SK-N-SH (cell line): ENCODE measurements at regions not wholly inside any gene's neighbourhood (a gene's known extent, or its start where the extent isn't known, plus 50 kb on each side); places are given as distances from the start of the nearest gene placed in this dataset.

Experiments used
- CTCF ChIA-PET: fragments of 300-600, 350-600 bp; formaldehyde crosslinking; extraction: SDS; loops from one replicate; lab custom pipeline; 2021; lab: Yijun Ruan, JAX
- POLR2A ChIA-PET: fragments of 350-600 bp; sonication (Branson Sonifier 250); formaldehyde crosslinking; extraction: SDS; loops from one replicate; lab custom pipeline; 2020; ENCODE audit warnings: antibody characterized with exemption, inconsistent platforms; lab: Yijun Ruan, JAX
- DNase-seq: peaks from one replicate; pipeline ENCODE4 v3.0.0; 2012
- H2AFZ ChIP-seq: fragments of 200-600 bp; sonication (generic); 2 replicates; pipeline ENCODE4 v1.8.1; 2016; ENCODE audit warnings: antibody characterized with exemption, mild to moderate bottlenecking, low read depth
- H3F3A ChIP-seq: fragments of 200-600 bp; sonication (generic); replicated peaks from 2 replicates; pipeline ENCODE3; 2016; ENCODE audit warnings: antibody characterized with exemption, mild to moderate bottlenecking; ENCODE audit not compliant: insufficient read depth
- H3K27ac ChIP-seq, 2 experiments: fragments of 200-500 bp in 1 of 2; fragments of 200-600 bp in 1 of 2; sonication (Bioruptor generic) in 1 of 2; sonication (generic), shearing (Covaris generic) in 1 of 2; 2 replicates each; pipeline versions ENCODE4 v1.5.1 to v1.6.1; 2014 to 2016; ENCODE audit warnings: low read depth in 2 of 2, inconsistent platforms in 1 of 2, low read length in 1 of 2, mild to moderate bottlenecking in 1 of 2, mixed read lengths in 1 of 2
- H3K27me3 ChIP-seq: fragments of 200-600 bp; sonication (generic), shearing (Covaris generic); 2 replicates; pipeline ENCODE4 v1.6.1; 2016; ENCODE audit warnings: mixed run types; ENCODE audit not compliant: insufficient read depth
- H3K36me3 ChIP-seq, 2 experiments: fragments of 200-500 bp in 1 of 2; fragments of 200-600 bp in 1 of 2; sonication (Bioruptor generic) in 1 of 2; sonication (generic) in 1 of 2; replicated peaks in 1 of 2; 2 replicates each; pipeline versions ENCODE3 to v1.5.1; 2014 to 2016; ENCODE audit warnings: low read length in 1 of 2, mild to moderate bottlenecking in 1 of 2; ENCODE audit not compliant: insufficient read depth in 2 of 2, control insufficient read depth in 1 of 2
- H3K4me1 ChIP-seq, 2 experiments: fragments of 200-500 bp in 1 of 2; fragments of 200-600 bp in 1 of 2; sonication (Bioruptor generic) in 1 of 2; sonication (generic), shearing (Covaris generic) in 1 of 2; 2 replicates each; pipeline versions ENCODE4 v1.5.1 to v1.6.1; 2014 to 2016; ENCODE audit warnings: low read depth in 1 of 2, low read length in 1 of 2, mixed run types in 1 of 2; ENCODE audit not compliant: insufficient read depth in 2 of 2, control insufficient read depth in 1 of 2
- H3K4me2 ChIP-seq: fragments of 200-600 bp; sonication (generic), shearing (Covaris generic); 2 replicates; pipeline ENCODE4 v1.6.1; 2017; ENCODE audit warnings: mixed run types
- H3K4me3 ChIP-seq, 2 experiments: fragments of 200-500 bp in 1 of 2; fragments of 200-600 bp in 1 of 2; sonication (Bioruptor generic) in 1 of 2; sonication (generic), shearing (Covaris generic) in 1 of 2; 2 replicates each; pipeline versions ENCODE4 v1.5.1 to v1.8.1; 2014 to 2016; ENCODE audit warnings: low read depth in 2 of 2, inconsistent platforms in 1 of 2, low read length in 1 of 2, mild to moderate bottlenecking in 1 of 2, mixed read lengths in 1 of 2, moderate library complexity in 1 of 2
- H3K79me2 ChIP-seq: fragments of 200-600 bp; sonication (generic); 2 replicates; pipeline ENCODE4 v1.8.1; 2017; ENCODE audit warnings: mild to moderate bottlenecking; ENCODE audit not compliant: insufficient read depth
- H3K9ac ChIP-seq: fragments of 200-600 bp; sonication (generic); 2 replicates; pipeline ENCODE4 v1.6.1; 2017; ENCODE audit warnings: mixed run types
- H3K9me2 ChIP-seq: fragments of 200-600 bp; sonication (generic); 2 replicates; pipeline ENCODE4 v1.6.1; 2017; ENCODE audit warnings: mixed run types
- H3K9me3 ChIP-seq: fragments of 200-600 bp; sonication (generic); 2 replicates; pipeline ENCODE4 v1.6.1; 2017; ENCODE audit warnings: mixed run types, mild to moderate bottlenecking, moderate library complexity
- H4K20me1 ChIP-seq: fragments of 200-600 bp; sonication (generic); 2 replicates; pipeline ENCODE4 v1.6.1; 2017; ENCODE audit warnings: mild to moderate bottlenecking, mixed run types; ENCODE audit not compliant: insufficient read depth
- CHD2 ChIP-seq: fragments of 150-350 bp; IDR thresholded peaks from 2 replicates; pipeline ENCODE4 v1.6.1; 2018; ENCODE audit warnings: low read length; ENCODE audit not compliant: partially characterized antibody
- ELF1 ChIP-seq: IDR thresholded peaks from 2 replicates; pipeline ENCODE4 v1.4.0; 2012
- EP300 ChIP-seq, 2 experiments: IDR thresholded peaks; 2 replicates each; pipeline versions ENCODE4 v1.4.0 to v1.6.1; 2012; ENCODE audit warnings: borderline replicate concordance in 1 of 2, low read depth in 1 of 2, low read length in 1 of 2
- EZH2phosphoT487 ChIP-seq: fragments of 200-600 bp; sonication (generic); IDR thresholded peaks from 2 replicates; pipeline ENCODE4 v1.6.1; 2017; ENCODE audit warnings: low read depth, mixed run types, mild to moderate bottlenecking, antibody characterized with exemption, moderate library complexity, borderline replicate concordance
- FOSL2 ChIP-seq: IDR thresholded peaks from 2 replicates; pipeline ENCODE4 v1.4.0; 2012; ENCODE audit warnings: low read depth, mild to moderate bottlenecking, moderate library complexity, borderline replicate concordance
- FOXM1 ChIP-seq: IDR thresholded peaks from 2 replicates; pipeline ENCODE4 v1.4.0; 2012; ENCODE audit warnings: low read depth, mild to moderate bottlenecking
- GABPA ChIP-seq: IDR thresholded peaks from 2 replicates; pipeline ENCODE4 v1.4.0; 2012; ENCODE audit warnings: low read depth, mild to moderate bottlenecking
- GATA2 ChIP-seq: sonication (generic); formaldehyde crosslinking; IDR thresholded peaks from 2 replicates; pipeline ENCODE4 v1.5.0; 2020; ENCODE audit warnings: mild to moderate bottlenecking, missing genetic modification reagents
- MXI1 ChIP-seq: IDR thresholded peaks from 2 replicates; pipeline ENCODE4 v1.6.1; 2012; ENCODE audit warnings: mild to moderate bottlenecking, low read depth, low read length, improper control_type of control experiment
- NFIC ChIP-seq: IDR thresholded peaks from 2 replicates; pipeline ENCODE4 v1.4.0; 2012; ENCODE audit warnings: borderline replicate concordance
- POLR2AphosphoS5 ChIP-seq: IDR thresholded peaks from 2 replicates; pipeline ENCODE4 v1.6.1; 2012; ENCODE audit warnings: low read depth, low read length
- RCOR1 ChIP-seq: fragments of 150-350 bp; IDR thresholded peaks from 2 replicates; pipeline ENCODE4 v1.6.1; 2017; ENCODE audit warnings: antibody characterized with exemption, low read length
- RFX5 ChIP-seq: IDR thresholded peaks from 2 replicates; pipeline ENCODE4 v1.6.1; 2012; ENCODE audit warnings: mild to moderate bottlenecking, improper control_type of control experiment, low read length
- SMC3 ChIP-seq: IDR thresholded peaks from 2 replicates; pipeline ENCODE4 v1.6.1; 2012; ENCODE audit warnings: low read depth, low read length, improper control_type of control experiment
- TCF12 ChIP-seq: IDR thresholded peaks from 2 replicates; pipeline ENCODE4 v1.4.0; 2012
- TEAD4 ChIP-seq: IDR thresholded peaks from 2 replicates; pipeline ENCODE4 v1.4.0; 2012; ENCODE audit warnings: mild to moderate bottlenecking, borderline replicate concordance; ENCODE audit not compliant: insufficient read depth
- YY1 ChIP-seq: IDR thresholded peaks from 2 replicates; pipeline ENCODE4 v1.4.0; 2012; ENCODE audit warnings: low read depth, mild to moderate bottlenecking
- WGBS: methylation state at CpG from one replicate; pipeline ENCODE4 v1.1.6; 2017; ENCODE audit warnings: low lambda C conversion rate; 5-methylcytosine and 5-hydroxymethylcytosine counted together
- TF ChIP-seq, protein P1 (sequence below): fragments of 150-350 bp; IDR thresholded peaks from 2 replicates; pipeline ENCODE4 v1.6.1; 2017; ENCODE audit warnings: antibody characterized with exemption, low read length, low read depth, borderline replicate concordance
- TF ChIP-seq, protein P2 (sequence below): IDR thresholded peaks from 2 replicates; pipeline ENCODE4 v1.4.0; 2012; ENCODE audit warnings: low read depth
- TF ChIP-seq, protein P3 (sequence below): IDR thresholded peaks from 2 replicates; pipeline ENCODE4 v1.6.1; 2012; ENCODE audit warnings: mild to moderate bottlenecking, low read depth, low read length, moderate library complexity
- TF ChIP-seq, protein P4 (sequence below): IDR thresholded peaks from 2 replicates; pipeline ENCODE4; 2012

DNA sequence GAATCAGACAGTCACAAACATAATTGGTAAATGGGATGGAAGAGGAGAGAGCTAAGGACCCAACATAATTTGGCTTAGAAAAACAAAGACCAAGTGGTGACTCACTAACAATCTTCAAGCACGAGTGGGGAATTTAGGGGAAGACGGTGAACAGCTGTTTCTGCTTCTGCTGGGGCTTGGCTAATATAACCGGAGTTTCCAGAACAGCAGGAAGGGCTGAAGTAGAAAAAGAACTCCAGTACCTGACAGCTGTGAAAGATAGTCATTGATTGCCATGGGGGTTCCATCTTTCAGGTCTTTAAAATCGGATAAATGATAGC, 290.9 kb upstream of the LDB2 start:
- H3K4me3 ChIP-seq: no peak overlapping the region
- H3K4me2 ChIP-seq: no peak overlapping the region
- H3K9me2 ChIP-seq: no peaks in the 10 kb centered on the region
- POLR2A ChIA-PET: no interaction called here
- WGBS: 30% methylated on average over 4 of the region's 4 CpGs
- peaks cover 5 to 9% of the 10 kb centered on the region in 2 experiments; a peak in 3 of 4 replicates for H3K4me1 ChIP-seq
- H2AFZ ChIP-seq: no peak overlapping the region
- no peaks in the 10 kb centered on the region for H3K79me2 ChIP-seq
- CTCF ChIA-PET: interaction anchor here (1.1 to 2.1 kb wide), 4 partner anchors 13 to 135 kb away, joined by 3 to 6 read pairs (median 5); no protein-coding TSS in a partner anchor
- H3K9ac ChIP-seq: no peak overlapping the region
- no peaks in the 10 kb centered on the region for H3K36me3 ChIP-seq
- TF ChIP-seq POLR2AphosphoS5 (no peak), MXI1 (no peak), TCF12 (0 out of 2 replicates have a peak, but pooled peaks have one; percentile 16), RCOR1 (no peak)
- TF ChIP-seq, protein P1, sequence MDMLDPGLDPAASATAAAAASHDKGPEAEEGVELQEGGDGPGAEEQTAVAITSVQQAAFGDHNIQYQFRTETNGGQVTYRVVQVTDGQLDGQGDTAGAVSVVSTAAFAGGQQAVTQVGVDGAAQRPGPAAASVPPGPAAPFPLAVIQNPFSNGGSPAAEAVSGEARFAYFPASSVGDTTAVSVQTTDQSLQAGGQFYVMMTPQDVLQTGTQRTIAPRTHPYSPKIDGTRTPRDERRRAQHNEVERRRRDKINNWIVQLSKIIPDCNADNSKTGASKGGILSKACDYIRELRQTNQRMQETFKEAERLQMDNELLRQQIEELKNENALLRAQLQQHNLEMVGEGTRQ: no peak
- no peak for DNase-seq
- H3F3A ChIP-seq: peaks cover 6% of the 10 kb centered on the region
- H4K20me1 ChIP-seq: no peaks in the 10 kb centered on the region
- H3K27ac ChIP-seq: no peak overlapping the region
- no peaks in the 10 kb centered on the region for H3K9me3 ChIP-seq
- H3K27me3 ChIP-seq: no peaks in the 10 kb centered on the region

DNA sequence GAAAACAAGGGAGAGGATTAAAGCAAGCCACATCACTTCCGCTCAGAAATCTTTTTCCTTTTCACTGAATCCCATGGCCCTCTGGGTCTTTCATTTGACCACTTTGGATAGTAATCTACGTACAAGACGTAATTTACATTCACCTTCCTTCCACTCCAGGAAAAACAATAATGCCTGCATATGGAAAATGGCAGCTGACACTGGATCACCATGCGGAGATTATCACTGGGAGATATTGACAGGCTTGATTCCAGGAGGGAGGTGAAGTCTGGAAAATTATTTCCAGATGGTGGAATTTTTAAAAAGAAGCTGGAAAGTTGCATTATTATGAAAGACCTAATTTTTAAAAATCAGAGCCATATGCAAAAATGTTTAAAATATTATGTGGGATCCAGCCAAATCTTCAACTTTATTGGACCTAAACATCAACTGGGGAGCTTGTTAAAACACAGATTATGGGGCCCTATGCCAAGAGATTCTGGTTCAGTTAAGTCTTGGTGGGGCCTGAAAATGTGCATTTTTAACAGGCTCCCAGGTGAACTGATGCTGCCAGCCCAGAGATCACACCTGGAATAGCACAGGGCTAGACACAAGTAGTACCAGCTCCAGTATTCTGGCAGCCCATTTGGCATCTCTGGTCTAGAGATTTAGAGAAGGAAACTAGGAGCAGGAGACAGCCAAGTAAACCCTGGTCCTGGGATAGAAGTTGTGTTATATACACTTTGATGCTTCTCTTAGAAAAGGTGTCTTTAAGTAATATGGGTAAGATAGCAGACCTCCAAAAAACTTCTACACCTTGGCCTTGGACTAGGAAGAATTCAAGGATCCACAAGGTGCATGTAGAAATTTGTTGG, 290.3 kb upstream of the LDB2 start:
- POLR2A ChIA-PET: no interaction called here
- Histone ChIP-seq H3K4me2 (no peak overlapping the region), H3K9me2 (no peaks in the 10 kb centered on the region), H3K79me2 (no peaks in the 10 kb centered on the region), H3K36me3 (no peaks in the 10 kb centered on the region), H3K4me1 (peaks cover 5 to 9% of the 10 kb centered on the region in 2 experiments; a peak in 3 of 4 replicates), H2AFZ (no peak overlapping the region), H4K20me1 (no peaks in the 10 kb centered on the region), H3K27me3 (no peaks in the 10 kb centered on the region), H3K9ac (no peak overlapping the region), H3K4me3 (no peak overlapping the region), H3K9me3 (no peaks in the 10 kb centered on the region), H3K27ac (no peak overlapping the region; a peak in 1 of 4 replicates), H3F3A (peaks cover 6% of the 10 kb centered on the region)
- no peak for TF ChIP-seq FOXM1
- TF ChIP-seq TEAD4: no peak
- peak; percentile 31; the same call in 1 of the 2 replicates for TF ChIP-seq TCF12
- TF ChIP-seq EP300 (IDR thresholded peaks at IDR 0.05; ENCODE audit: borderline replicate concordance in 1 of 2, low read depth in 1 of 2, low read length in 1 of 2): peak in 1 of 2 experiments; percentile 32; a peak in 1 of 4 replicates
- TF ChIP-seq GABPA: no peak
- peak; percentile 26; the same call in 1 of the 2 replicates for TF ChIP-seq GATA2
- no peak for TF ChIP-seq NFIC
- TF ChIP-seq, protein P2, sequence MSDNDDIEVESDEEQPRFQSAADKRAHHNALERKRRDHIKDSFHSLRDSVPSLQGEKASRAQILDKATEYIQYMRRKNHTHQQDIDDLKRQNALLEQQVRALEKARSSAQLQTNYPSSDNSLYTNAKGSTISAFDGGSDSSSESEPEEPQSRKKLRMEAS: no peak
- TF ChIP-seq YY1: no peak
- TF ChIP-seq POLR2AphosphoS5: no peak
- no peak for TF ChIP-seq RFX5
- TF ChIP-seq ELF1: no peak
- no peak for TF ChIP-seq EZH2phosphoT487
- TF ChIP-seq, protein P3, sequence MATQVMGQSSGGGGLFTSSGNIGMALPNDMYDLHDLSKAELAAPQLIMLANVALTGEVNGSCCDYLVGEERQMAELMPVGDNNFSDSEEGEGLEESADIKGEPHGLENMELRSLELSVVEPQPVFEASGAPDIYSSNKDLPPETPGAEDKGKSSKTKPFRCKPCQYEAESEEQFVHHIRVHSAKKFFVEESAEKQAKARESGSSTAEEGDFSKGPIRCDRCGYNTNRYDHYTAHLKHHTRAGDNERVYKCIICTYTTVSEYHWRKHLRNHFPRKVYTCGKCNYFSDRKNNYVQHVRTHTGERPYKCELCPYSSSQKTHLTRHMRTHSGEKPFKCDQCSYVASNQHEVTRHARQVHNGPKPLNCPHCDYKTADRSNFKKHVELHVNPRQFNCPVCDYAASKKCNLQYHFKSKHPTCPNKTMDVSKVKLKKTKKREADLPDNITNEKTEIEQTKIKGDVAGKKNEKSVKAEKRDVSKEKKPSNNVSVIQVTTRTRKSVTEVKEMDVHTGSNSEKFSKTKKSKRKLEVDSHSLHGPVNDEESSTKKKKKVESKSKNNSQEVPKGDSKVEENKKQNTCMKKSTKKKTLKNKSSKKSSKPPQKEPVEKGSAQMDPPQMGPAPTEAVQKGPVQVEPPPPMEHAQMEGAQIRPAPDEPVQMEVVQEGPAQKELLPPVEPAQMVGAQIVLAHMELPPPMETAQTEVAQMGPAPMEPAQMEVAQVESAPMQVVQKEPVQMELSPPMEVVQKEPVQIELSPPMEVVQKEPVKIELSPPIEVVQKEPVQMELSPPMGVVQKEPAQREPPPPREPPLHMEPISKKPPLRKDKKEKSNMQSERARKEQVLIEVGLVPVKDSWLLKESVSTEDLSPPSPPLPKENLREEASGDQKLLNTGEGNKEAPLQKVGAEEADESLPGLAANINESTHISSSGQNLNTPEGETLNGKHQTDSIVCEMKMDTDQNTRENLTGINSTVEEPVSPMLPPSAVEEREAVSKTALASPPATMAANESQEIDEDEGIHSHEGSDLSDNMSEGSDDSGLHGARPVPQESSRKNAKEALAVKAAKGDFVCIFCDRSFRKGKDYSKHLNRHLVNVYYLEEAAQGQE: no peak
- TF ChIP-seq, protein P4, sequence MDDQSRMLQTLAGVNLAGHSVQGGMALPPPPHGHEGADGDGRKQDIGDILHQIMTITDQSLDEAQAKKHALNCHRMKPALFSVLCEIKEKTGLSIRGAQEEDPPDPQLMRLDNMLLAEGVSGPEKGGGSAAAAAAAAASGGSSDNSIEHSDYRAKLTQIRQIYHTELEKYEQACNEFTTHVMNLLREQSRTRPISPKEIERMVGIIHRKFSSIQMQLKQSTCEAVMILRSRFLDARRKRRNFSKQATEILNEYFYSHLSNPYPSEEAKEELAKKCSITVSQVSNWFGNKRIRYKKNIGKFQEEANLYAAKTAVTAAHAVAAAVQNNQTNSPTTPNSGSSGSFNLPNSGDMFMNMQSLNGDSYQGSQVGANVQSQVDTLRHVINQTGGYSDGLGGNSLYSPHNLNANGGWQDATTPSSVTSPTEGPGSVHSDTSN: no peak
- no peak for TF ChIP-seq FOSL2
- TF ChIP-seq SMC3: no peak
- no peak for TF ChIP-seq CHD2
- DNase-seq: peak; percentile 31
- WGBS: 79% methylated on average over 4 of the region's 4 CpGs
- CTCF ChIA-PET: interaction anchor here (0.9 to 2.1 kb wide), 5 partner anchors 14 to 135 kb away, joined by 3 to 6 read pairs (median 5); no protein-coding TSS in a partner anchor
